WTC11 (cell line): ENCODE measurements at regions not wholly inside any gene's neighbourhood (a gene's known extent, or its start where the extent isn't known, plus 50 kb on each side); places are given as distances from the start of the nearest gene placed in this dataset.

Experiments used
- ATAC-seq: fragments of 200-7000 bp; cut with Tn5 transposase; 2 replicates; pipeline ENCODE4 v1.10.0; 2021; ENCODE audit warnings: mild to moderate bottlenecking, moderate library complexity
- CTCF ChIA-PET: fragments of 300-600 bp; sonication (Branson Sonifier 250); formaldehyde crosslinking; loops from one replicate; lab custom pipeline; 2021; ENCODE audit warnings: antibody characterized with exemption; lab: Charles Lee
- POLR2A ChIA-PET: fragments of 350-600 bp; sonication (Branson Sonifier 250); formaldehyde crosslinking; loops from one replicate; lab custom pipeline; 2021; ENCODE audit warnings: antibody characterized with exemption; lab: Charles Lee
- DNase-seq: peaks from one replicate; pipeline ENCODE4 v3.0.0; 2021; ENCODE audit warnings: low spot score
- H3K27ac Mint-ChIP-seq: 2 replicates; pipeline ENCODE4 v1.8.0; 2021; ENCODE audit warnings: mixed read lengths
- H3K27me3 Mint-ChIP-seq: 2 replicates; pipeline ENCODE4 v1.8.0; 2021; ENCODE audit warnings: low read depth, mild to moderate bottlenecking, moderate library complexity, mixed read lengths
- H3K36me3 Mint-ChIP-seq: 2 replicates; pipeline ENCODE4 v1.8.0; 2021; ENCODE audit warnings: mixed read lengths
- H3K4me1 Mint-ChIP-seq: 2 replicates; pipeline ENCODE4 v1.8.0; 2022; ENCODE audit warnings: mixed read lengths
- H3K4me3 Mint-ChIP-seq: 2 replicates; pipeline ENCODE4 v1.8.0; 2021; ENCODE audit warnings: mild to moderate bottlenecking, moderate library complexity, mixed read lengths
- H3K9me3 Mint-ChIP-seq: 2 replicates; pipeline ENCODE4 v1.8.0; 2021; ENCODE audit warnings: mixed read lengths
- AFF4 ChIP-seq: sonication (generic); formaldehyde crosslinking; IDR thresholded peaks from 2 replicates; pipeline ENCODE4 v1.8.1; 2023; ENCODE audit warnings: mild to moderate bottlenecking, missing genetic modification reagents, borderline replicate concordance
- CBFB ChIP-seq: sonication (generic); formaldehyde crosslinking; IDR thresholded peaks from 2 replicates; pipeline ENCODE4 v1.8.1; 2022; ENCODE audit warnings: mild to moderate bottlenecking, low read depth, missing genetic modification reagents
- CREM ChIP-seq: sonication (generic); formaldehyde crosslinking; IDR thresholded peaks from 2 replicates; pipeline ENCODE4 v1.8.1; 2022; ENCODE audit warnings: mild to moderate bottlenecking, missing genetic modification reagents, moderate library complexity
- ELF4 ChIP-seq: sonication (generic); formaldehyde crosslinking; IDR thresholded peaks from 2 replicates; pipeline ENCODE4 v1.8.1; 2022; ENCODE audit warnings: low read depth, mild to moderate bottlenecking, moderate library complexity, missing genetic modification reagents
- EMX1 ChIP-seq: fragments of 250-450 bp; sonication (Bioruptor Pico); IDR thresholded peaks from 2 replicates; pipeline ENCODE4 v1.8.0; 2021; ENCODE audit warnings: mild to moderate bottlenecking
- FOXP4 ChIP-seq: sonication (generic); formaldehyde crosslinking; IDR thresholded peaks from 2 replicates; pipeline ENCODE4 v1.8.0; 2022; ENCODE audit warnings: mild to moderate bottlenecking, missing genetic modification reagents
- GABPB1 ChIP-seq: sonication (generic); formaldehyde crosslinking; IDR thresholded peaks from 2 replicates; pipeline ENCODE4 v1.8.1; 2023; ENCODE audit warnings: mild to moderate bottlenecking, missing genetic modification reagents
- IRF1 ChIP-seq: sonication (generic); formaldehyde crosslinking; IDR thresholded peaks from 2 replicates; pipeline ENCODE4 v1.8.0; 2023; ENCODE audit warnings: missing genetic modification reagents
- MXD4 ChIP-seq: fragments of 250-450 bp; sonication (Bioruptor Pico); IDR thresholded peaks from 2 replicates; pipeline ENCODE4 v1.8.0; 2021; ENCODE audit warnings: mild to moderate bottlenecking, moderate library complexity, borderline replicate concordance
- SP1 ChIP-seq: sonication (generic); formaldehyde crosslinking; conservative IDR thresholded peaks from 2 replicates; pipeline ENCODE4 v1.8.1; 2022; ENCODE audit warnings: missing genetic modification reagents
- USF2 ChIP-seq: sonication (generic); formaldehyde crosslinking; IDR thresholded peaks from 2 replicates; pipeline ENCODE4 v1.8.1; 2023; ENCODE audit warnings: mild to moderate bottlenecking, missing genetic modification reagents, moderate library complexity
- ZNF121 ChIP-seq: sonication (generic); formaldehyde crosslinking; IDR thresholded peaks from 2 replicates; pipeline ENCODE4 v1.8.0; 2023; ENCODE audit warnings: missing genetic modification reagents
- ZNF263 ChIP-seq: sonication (generic); formaldehyde crosslinking; IDR thresholded peaks from 2 replicates; pipeline ENCODE4 v1.8.1; 2022; ENCODE audit warnings: low read depth, mild to moderate bottlenecking, moderate library complexity, missing genetic modification reagents
- ZNF396 ChIP-seq: fragments of 250-450 bp; sonication (Bioruptor Pico); IDR thresholded peaks from 2 replicates; pipeline ENCODE4 v1.8.0; 2021; ENCODE audit warnings: mild to moderate bottlenecking, moderate library complexity, borderline replicate concordance
- ZNF416 ChIP-seq: fragments of 250-450 bp; sonication (Bioruptor Pico); IDR thresholded peaks from 2 replicates; pipeline ENCODE4 v1.9.0; 2021; ENCODE audit warnings: mild to moderate bottlenecking, inconsistent platforms
- ZNF532 ChIP-seq: fragments of 250-450 bp; sonication (Bioruptor Pico); IDR thresholded peaks from 2 replicates; pipeline ENCODE4 v1.9.0; 2021; ENCODE audit warnings: mild to moderate bottlenecking, borderline replicate concordance
- ZNF671 ChIP-seq: fragments of 250-450 bp; sonication (Bioruptor Pico); IDR thresholded peaks from 2 replicates; pipeline ENCODE4 v1.8.0; 2021; ENCODE audit warnings: mild to moderate bottlenecking
- ZSCAN18 ChIP-seq: fragments of 250-450 bp; sonication (Bioruptor Pico); IDR thresholded peaks from 2 replicates; pipeline ENCODE4 v2.1.2; 2022; ENCODE audit warnings: mild to moderate bottlenecking, moderate library complexity

GRCh38 chr7:156532016-156532602 is 108.5 kb upstream of the RNF32 start:
- ATAC-seq (no peak), DNase-seq (no peak)
- Mint-ChIP-seq H3K4me1 (no peaks in the 10 kb centered on the region), H3K27me3 (no peaks in the 10 kb centered on the region), H3K36me3 (no peaks in the 10 kb centered on the region), H3K27ac (no peak overlapping the region), H3K9me3 (no peaks in the 10 kb centered on the region), H3K4me3 (no peak overlapping the region)
- CTCF ChIA-PET = no interaction called here
- TF ChIP-seq USF2 (no peak), ZNF396 (CRISPR knock-in tag) (no peak), CBFB (CRISPR knock-in tag) (no peak), ZNF263 (CRISPR knock-in tag) (no peak), SP1 (CRISPR knock-in tag) (no peak), FOXP4 (no peak), IRF1 (no peak), ELF4 (no peak), ZSCAN18 (no peak), ZNF121 (CRISPR knock-in tag) (no peak), ZNF532 (CRISPR knock-in tag) (no peak), AFF4 (CRISPR knock-in tag) (no peak), ZNF416 (CRISPR knock-in tag) (no peak), CREM (CRISPR knock-in tag) (no peak), MXD4 (CRISPR knock-in tag) (no peak), GABPB1 (CRISPR knock-in tag) (no peak), ZNF671 (CRISPR knock-in tag) (no peak), EMX1 (no peak)
- POLR2A ChIA-PET = no interaction called here
